ENCODE measurements at regions not wholly inside any gene's neighbourhood (a gene's known extent, or its start where the extent isn't known, plus 50 kb on each side); places are given as distances from the start of the nearest gene placed in this dataset.

GRCh38 chr14:25908277-25909044, 689.4 kb downstream of the NOVA1 start:
- in situ Hi-C loops (cut with MboI) = no loop called here
- H3K9me3 ChIP-seq (replicated peaks; ENCODE audit: control insufficient read depth, insufficient read depth, low read depth, low read length) = no peaks in the 10 kb centered on the region

More at GRCh38 chr14:25908277-25909044, 689.4 kb downstream of the NOVA1 start:
- no peak for TF ChIP-seq NR3C1 (CRISPR knock-in tag; IDR thresholded peaks at IDR 0.05)
- TF ChIP-seq RBFOX2 (IDR thresholded peaks at IDR 0.05; ENCODE audit: low read depth, low read length) = no peak
- no peak for TF ChIP-seq YBX1 (IDR thresholded peaks at IDR 0.05)
- TF ChIP-seq TAF15 (IDR thresholded peaks at IDR 0.05; ENCODE audit: low read depth, low read length) = no peak
- TF ChIP-seq PRPF4 (IDR thresholded peaks at IDR 0.05; ENCODE audit: insufficient read depth, low read depth, low read length, poor library complexity, severe bottlenecking) = no peak
- no peak for TF ChIP-seq CREB5 (CRISPR knock-in tag; IDR thresholded peaks at IDR 0.05)
- no peak for TF ChIP-seq RBM17 (IDR thresholded peaks at IDR 0.05; ENCODE audit: borderline replicate concordance, low read depth, low read length)
- no peak for TF ChIP-seq GTF2E2 (tag; IDR thresholded peaks at IDR 0.05)
- no peak for TF ChIP-seq ZNF699 (CRISPR knock-in tag; IDR thresholded peaks at IDR 0.05; ENCODE audit: insufficient replicate concordance)
- TF ChIP-seq ZNF766 (CRISPR knock-in tag; conservative IDR thresholded peaks at IDR 0.05) = no peak
- no peak for TF ChIP-seq IRF2 (CRISPR knock-in tag; IDR thresholded peaks at IDR 0.05)
- TF ChIP-seq XRCC4 (IDR thresholded peaks at IDR 0.05; ENCODE audit: extremely low read depth, insufficient read depth, insufficient read length) = no peak
- no peak for TF ChIP-seq ATF1 (CRISPR knock-in tag; IDR thresholded peaks at IDR 0.05)
- TF ChIP-seq ATF1 (tag; IDR thresholded peaks at IDR 0.05) = no peak
- no peak for TF ChIP-seq KDM2B (CRISPR knock-in tag; IDR thresholded peaks at IDR 0.05)
- TF ChIP-seq ZNF24 (IDR thresholded peaks at IDR 0.05) = no peak
- TF ChIP-seq, protein P1, sequence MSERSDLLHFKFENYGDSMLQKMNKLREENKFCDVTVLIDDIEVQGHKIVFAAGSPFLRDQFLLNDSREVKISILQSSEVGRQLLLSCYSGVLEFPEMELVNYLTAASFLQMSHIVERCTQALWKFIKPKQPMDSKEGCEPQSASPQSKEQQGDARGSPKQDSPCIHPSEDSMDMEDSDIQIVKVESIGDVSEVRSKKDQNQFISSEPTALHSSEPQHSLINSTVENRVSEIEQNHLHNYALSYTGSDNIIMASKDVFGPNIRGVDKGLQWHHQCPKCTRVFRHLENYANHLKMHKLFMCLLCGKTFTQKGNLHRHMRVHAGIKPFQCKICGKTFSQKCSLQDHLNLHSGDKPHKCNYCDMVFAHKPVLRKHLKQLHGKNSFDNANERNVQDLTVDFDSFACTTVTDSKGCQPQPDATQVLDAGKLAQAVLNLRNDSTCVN (CRISPR knock-in tag; IDR thresholded peaks at IDR 0.05) = no peak
- TF ChIP-seq E2F5 (CRISPR knock-in tag; IDR thresholded peaks at IDR 0.05) = no peak
- 0% methylated on average over 2 of the region's 3 CpGs for WGBS (ENCODE audit: insufficient coverage, low coverage, missing lambda C conversion rate)
- H3K36me3 ChIP-seq (ENCODE audit: control insufficient read depth, insufficient read depth, low read length) = no peaks in the 10 kb centered on the region
- no peak overlapping the region for H3K4me3 ChIP-seq
- no peaks in the 10 kb centered on the region for H4K20me1 ChIP-seq (replicated peaks; ENCODE audit: control insufficient read depth, insufficient read depth, low read length)
- no peaks in the 10 kb centered on the region for H3K79me2 ChIP-seq (ENCODE audit: control insufficient read depth, insufficient read depth, low read length)
- H3K9ac ChIP-seq (ENCODE audit: insufficient read depth in 1 of 2, low read depth in 2 of 2, low read length in 2 of 2) = no peak overlapping the region
- no peak overlapping the region for H2AFZ ChIP-seq (ENCODE audit: low read depth, low read length)
- CTCF ChIA-PET (ENCODE audit: low intra/inter-chr PET ratio) = no interaction called here
- ATAC-seq (no peak), FAIRE-seq (no peak), DNase-seq (ENCODE audit: extremely low read depth in 1 of 4, low spot score in 3 of 4) (no peak)
- no peak overlapping the region for H3K27ac ChIP-seq (ENCODE audit: extremely low read depth, low read depth, low read length)
- H3K4me2 ChIP-seq (ENCODE audit: insufficient read depth, low read length) = no peak overlapping the region
- no peaks in the 10 kb centered on the region for H3K4me1 ChIP-seq (replicated peaks in 1 of 2; ENCODE audit: control insufficient read depth in 2 of 2, insufficient read depth in 2 of 2, low read length in 2 of 2)
- H3K27me3 ChIP-seq (ENCODE audit: control insufficient read depth in 2 of 2, insufficient read depth in 2 of 2, low read length in 2 of 2) = no peaks in the 10 kb centered on the region
- H3K9me1 ChIP-seq (ENCODE audit: control insufficient read depth, insufficient read depth, low read length) = no peaks in the 10 kb centered on the region
- intact Hi-C loops (cut with micrococcal nuclease) = no loop called here
- POLR2A ChIA-PET = no interaction called here
- BruUV-seq (replicated peaks) = no TSS peak

Data from K562 (cell line).